ENCODE measurements at regions not wholly inside any gene's neighbourhood (a gene's known extent, or its start where the extent isn't known, plus 50 kb on each side); places are given as distances from the start of the nearest gene placed in this dataset.
"Not testable (repeated sequence)": the region's sequence is repeated elsewhere in the genome, so short reads cannot be mapped to it uniquely, and the experiment has no call there.

- H3K4me3 Mint-ChIP-seq: no peak overlapping the region
- ATAC-seq (replicated peaks) (no peak), DNase-seq (no peak)
- peaks cover 10 to 19% of the 10 kb centered on the region in 2 donors for H3K9me3 Mint-ChIP-seq
- H3K36me3 Mint-ChIP-seq: no peaks in the 10 kb centered on the region
- peaks cover 0 to 3% of the 10 kb centered on the region in 2 donors for H3K4me1 Mint-ChIP-seq
- no peaks in the 10 kb centered on the region for H3K27me3 Mint-ChIP-seq
- no peak overlapping the region for H3K27ac Mint-ChIP-seq
Observed at GRCh38 chr4:188372058-188372457, 232.8 kb downstream of the TRIML1 start.

GRCh38 chr4:188372829-188373228 lies 233.6 kb downstream of the TRIML1 start:
- peaks cover 0 to 3% of the 10 kb centered on the region in 2 donors for H3K4me1 Mint-ChIP-seq
- no peak for ATAC-seq (replicated peaks)
- H3K9me3 Mint-ChIP-seq: peaks cover 9 to 20% of the 10 kb centered on the region in 2 donors
- H3K4me3 Mint-ChIP-seq: no peak overlapping the region
- no peak overlapping the region for H3K27ac Mint-ChIP-seq
- H3K36me3 Mint-ChIP-seq: no peaks in the 10 kb centered on the region
- no peaks in the 10 kb centered on the region for H3K27me3 Mint-ChIP-seq
- DNase-seq: no peak

GRCh38 chr4:188374871-188375270 lies 235.6 kb downstream of the TRIML1 start:
- Mint-ChIP-seq H3K9me3 (peaks cover 13 to 23% of the 10 kb centered on the region in 2 donors), H3K27ac (no peak overlapping the region), H3K27me3 (no peaks in the 10 kb centered on the region), H3K36me3 (no peaks in the 10 kb centered on the region), H3K4me1 (peaks cover 0 to 3% of the 10 kb centered on the region in 2 donors), H3K4me3 (no peak overlapping the region)
- ATAC-seq (replicated peaks) (no peak), DNase-seq (no peak)

GRCh38 chr4:188377816-188378215 lies 238.6 kb downstream of the TRIML1 start:
- Mint-ChIP-seq H3K36me3 (no peaks in the 10 kb centered on the region), H3K4me1 (no peaks in the 10 kb centered on the region), H3K4me3 (no peak overlapping the region), H3K27ac (no peak overlapping the region), H3K9me3 (peaks cover 14 to 33% of the 10 kb centered on the region in 2 donors), H3K27me3 (no peaks in the 10 kb centered on the region)
- no peak for ATAC-seq (replicated peaks)
- no peak for DNase-seq

- DNase-seq (no peak), ATAC-seq (replicated peaks) (no peak)
- Mint-ChIP-seq H3K9me3 (peaks cover 19 to 20% of the 10 kb centered on the region in 2 donors), H3K4me3 (no peak overlapping the region), H3K36me3 (no peaks in the 10 kb centered on the region), H3K27ac (no peak overlapping the region), H3K4me1 (no peaks in the 10 kb centered on the region), H3K27me3 (no peaks in the 10 kb centered on the region)
Observed at GRCh38 chr4:188383180-188383579, 243.9 kb downstream of the TRIML1 start.

- H3K4me1 Mint-ChIP-seq: no peaks in the 10 kb centered on the region
- H3K27ac Mint-ChIP-seq: no peak overlapping the region
- peaks cover 16 to 26% of the 10 kb centered on the region in 2 donors for H3K9me3 Mint-ChIP-seq
Observed at GRCh38 chr4:188387179-188387791, 248.0 kb downstream of the TRIML1 start.

GRCh38 chr4:188391349-188391748 lies 252.1 kb downstream of the TRIML1 start:
- not testable (repeated sequence) for H3K4me3 Mint-ChIP-seq; H3K27me3 Mint-ChIP-seq; DNase-seq; H3K4me1 Mint-ChIP-seq; H3K27ac Mint-ChIP-seq; ATAC-seq (replicated peaks); H3K36me3 Mint-ChIP-seq
- peaks cover 4 to 14% of the 10 kb centered on the region in 2 donors for H3K9me3 Mint-ChIP-seq

More at GRCh38 chr4:188387179-188387791, 248.0 kb downstream of the TRIML1 start:
- ATAC-seq (replicated peaks) (no peak), DNase-seq (no peak)
- Mint-ChIP-seq H3K36me3 (no peaks in the 10 kb centered on the region), H3K27me3 (no peaks in the 10 kb centered on the region), H3K4me3 (no peak overlapping the region)

GRCh38 chr4:188396037-188396436 lies 256.8 kb downstream of the TRIML1 start:
- no peak overlapping the region for H3K4me3 Mint-ChIP-seq
- H3K9me3 Mint-ChIP-seq: peaks cover 8 to 12% of the 10 kb centered on the region in 2 donors
- no peaks in the 10 kb centered on the region for H3K4me1 Mint-ChIP-seq
- no peak for DNase-seq
- no peaks in the 10 kb centered on the region for H3K27me3 Mint-ChIP-seq
- ATAC-seq (replicated peaks): no peak
- no peak overlapping the region for H3K27ac Mint-ChIP-seq
- no peaks in the 10 kb centered on the region for H3K36me3 Mint-ChIP-seq

- Mint-ChIP-seq H3K4me3 (no peak overlapping the region), H3K27ac (no peak overlapping the region), H3K9me3 (peaks cover 9 to 16% of the 10 kb centered on the region in 2 donors), H3K4me1 (no peaks in the 10 kb centered on the region), H3K27me3 (no peaks in the 10 kb centered on the region), H3K36me3 (no peaks in the 10 kb centered on the region)
- ATAC-seq (replicated peaks) (no peak), DNase-seq (no peak)
Observed at GRCh38 chr4:188399834-188400233, 260.6 kb downstream of the TRIML1 start.

GRCh38 chr4:188400451-188400850 lies 261.2 kb downstream of the TRIML1 start:
- no peak overlapping the region for H3K4me3 Mint-ChIP-seq
- H3K27ac Mint-ChIP-seq: no peak overlapping the region
- ATAC-seq (replicated peaks) (no peak), DNase-seq (no peak)
- H3K4me1 Mint-ChIP-seq: no peaks in the 10 kb centered on the region
- H3K36me3 Mint-ChIP-seq: no peaks in the 10 kb centered on the region
- H3K9me3 Mint-ChIP-seq: peaks cover 9 to 16% of the 10 kb centered on the region in 2 donors
- H3K27me3 Mint-ChIP-seq: no peaks in the 10 kb centered on the region

GRCh38 chr4:188403272-188403671 lies 264.0 kb downstream of the TRIML1 start:
- ATAC-seq (replicated peaks) (no peak), DNase-seq (no peak)
- H3K27me3 Mint-ChIP-seq: no peaks in the 10 kb centered on the region
- no peaks in the 10 kb centered on the region for H3K4me1 Mint-ChIP-seq
- H3K27ac Mint-ChIP-seq: no peak overlapping the region
- no peaks in the 10 kb centered on the region for H3K36me3 Mint-ChIP-seq
- peaks cover 11 to 16% of the 10 kb centered on the region in 2 donors for H3K9me3 Mint-ChIP-seq
- no peak overlapping the region for H3K4me3 Mint-ChIP-seq

- not testable (repeated sequence) for H3K4me1 Mint-ChIP-seq; H3K27me3 Mint-ChIP-seq; H3K36me3 Mint-ChIP-seq; DNase-seq; H3K4me3 Mint-ChIP-seq; ATAC-seq (replicated peaks); H3K27ac Mint-ChIP-seq
- H3K9me3 Mint-ChIP-seq: peaks cover 10 to 11% of the 10 kb centered on the region in 2 donors
Observed at GRCh38 chr4:188405071-188405835, 266.0 kb downstream of the TRIML1 start.

GRCh38 chr4:188408244-188409030 lies 269.2 kb downstream of the TRIML1 start:
- ATAC-seq (replicated peaks): no peak
- Mint-ChIP-seq H3K36me3 (no peaks in the 10 kb centered on the region), H3K27ac (no peak overlapping the region), H3K27me3 (no peaks in the 10 kb centered on the region), H3K9me3 (peaks cover 6 to 8% of the 10 kb centered on the region in 2 donors), H3K4me3 (no peak overlapping the region), H3K4me1 (no peaks in the 10 kb centered on the region)
- DNase-seq: no peak

GRCh38 chr4:188409851-188410250 lies 270.6 kb downstream of the TRIML1 start:
- H3K9me3 Mint-ChIP-seq: peaks cover 4 to 8% of the 10 kb centered on the region in 2 donors
- no peaks in the 10 kb centered on the region for H3K27me3 Mint-ChIP-seq
- H3K27ac Mint-ChIP-seq: no peak overlapping the region
- no peaks in the 10 kb centered on the region for H3K4me1 Mint-ChIP-seq
- no peaks in the 10 kb centered on the region for H3K36me3 Mint-ChIP-seq
- H3K4me3 Mint-ChIP-seq: no peak overlapping the region
- DNase-seq: no peak
- ATAC-seq (replicated peaks): no peak

Measured in stimulated activated naive B cell treated with anti-CD40 and anti-IgM and Interleukin-4, amounts not matched to agents 10 μg/mL and 1 μg/mL and 100 μg/mL, for 72 hours (primary cell).